DOHH2 (cell line): ENCODE measurements at regions not wholly inside any gene's neighbourhood (a gene's known extent, or its start where the extent isn't known, plus 50 kb on each side); places are given as distances from the start of the nearest gene placed in this dataset.

Source experiments
- H3F3A ChIP-seq: fragments of 200-600 bp; sonication (generic), shearing (Covaris generic); 2 replicates; pipeline ENCODE4 v1.6.0; 2016; ENCODE audit warnings: antibody characterized with exemption, mild to moderate bottlenecking; ENCODE audit not compliant: control insufficient read depth, insufficient read depth
- H3K27ac ChIP-seq: fragments of 200-600 bp; sonication (generic); 2 replicates; pipeline ENCODE4 v1.5.1; 2014; ENCODE audit warnings: low read depth, mild to moderate bottlenecking, low read length, moderate library complexity
- H3K27me3 ChIP-seq: fragments of 200-600 bp; sonication (generic); 2 replicates; pipeline ENCODE4 v1.6.1; 2014; ENCODE audit warnings: mild to moderate bottlenecking, low read length, mixed read lengths; ENCODE audit not compliant: control insufficient read depth
- H3K36me3 ChIP-seq: fragments of 200-600 bp; sonication (generic); 2 replicates; pipeline ENCODE4 v1.6.1; 2014; ENCODE audit warnings: mild to moderate bottlenecking, low read length, moderate library complexity, mixed read lengths; ENCODE audit not compliant: control insufficient read depth
- H3K4me1 ChIP-seq: fragments of 200-600 bp; sonication (generic); 2 replicates; pipeline ENCODE4 v1.6.1; 2014; ENCODE audit warnings: mild to moderate bottlenecking, low read length, mixed read lengths; ENCODE audit not compliant: control insufficient read depth
- H3K4me2 ChIP-seq: fragments of 200-600 bp; sonication (generic); 2 replicates; pipeline ENCODE4 v1.6.0; 2014; ENCODE audit warnings: mild to moderate bottlenecking, low read length, moderate library complexity
- H3K4me3 ChIP-seq: fragments of 200-600 bp; sonication (generic); 2 replicates; pipeline ENCODE4 v1.5.1; 2014; ENCODE audit warnings: mild to moderate bottlenecking, low read length, mixed read lengths
- H3K79me2 ChIP-seq: fragments of 200-600 bp; sonication (generic); 2 replicates; pipeline ENCODE4 v1.6.1; 2014; ENCODE audit warnings: mild to moderate bottlenecking, low read length, mixed read lengths; ENCODE audit not compliant: control insufficient read depth
- H3K9me2 ChIP-seq: fragments of 200-600 bp; sonication (generic); replicated peaks from 2 replicates; pipeline ENCODE4 v1.6.1; 2014; ENCODE audit warnings: mild to moderate bottlenecking, low read length, mixed read lengths; ENCODE audit not compliant: control insufficient read depth
- H3K9me3 ChIP-seq: fragments of 200-600 bp; sonication (generic); 2 replicates; pipeline ENCODE4 v1.6.1; 2014; ENCODE audit warnings: antibody characterized with exemption, low read length, mixed read lengths; ENCODE audit not compliant: control insufficient read depth, insufficient read depth
- H4K20me1 ChIP-seq: fragments of 200-600 bp; sonication (generic); 2 replicates; pipeline ENCODE4 v1.6.0; 2014; ENCODE audit warnings: low read depth, mild to moderate bottlenecking, antibody characterized with exemption, low read length, moderate library complexity; ENCODE audit not compliant: control insufficient read depth, insufficient read depth
- EZH2phosphoT487 ChIP-seq: fragments of 200-600 bp; sonication (generic); IDR thresholded peaks from 2 replicates; pipeline ENCODE4 v1.6.1; 2017; ENCODE audit warnings: borderline replicate concordance, mild to moderate bottlenecking, antibody characterized with exemption, low read length, moderate library complexity, mixed read lengths
- TF ChIP-seq, protein P1 (sequence below): fragments of 200-600 bp; sonication (generic); IDR thresholded peaks from one replicate; pipeline ENCODE4 v1.5.1; 2014; ENCODE audit warnings: antibody characterized with exemption, mild to moderate bottlenecking, low read depth, low read length; ENCODE audit not compliant: poor library complexity, severe bottlenecking

DNA sequence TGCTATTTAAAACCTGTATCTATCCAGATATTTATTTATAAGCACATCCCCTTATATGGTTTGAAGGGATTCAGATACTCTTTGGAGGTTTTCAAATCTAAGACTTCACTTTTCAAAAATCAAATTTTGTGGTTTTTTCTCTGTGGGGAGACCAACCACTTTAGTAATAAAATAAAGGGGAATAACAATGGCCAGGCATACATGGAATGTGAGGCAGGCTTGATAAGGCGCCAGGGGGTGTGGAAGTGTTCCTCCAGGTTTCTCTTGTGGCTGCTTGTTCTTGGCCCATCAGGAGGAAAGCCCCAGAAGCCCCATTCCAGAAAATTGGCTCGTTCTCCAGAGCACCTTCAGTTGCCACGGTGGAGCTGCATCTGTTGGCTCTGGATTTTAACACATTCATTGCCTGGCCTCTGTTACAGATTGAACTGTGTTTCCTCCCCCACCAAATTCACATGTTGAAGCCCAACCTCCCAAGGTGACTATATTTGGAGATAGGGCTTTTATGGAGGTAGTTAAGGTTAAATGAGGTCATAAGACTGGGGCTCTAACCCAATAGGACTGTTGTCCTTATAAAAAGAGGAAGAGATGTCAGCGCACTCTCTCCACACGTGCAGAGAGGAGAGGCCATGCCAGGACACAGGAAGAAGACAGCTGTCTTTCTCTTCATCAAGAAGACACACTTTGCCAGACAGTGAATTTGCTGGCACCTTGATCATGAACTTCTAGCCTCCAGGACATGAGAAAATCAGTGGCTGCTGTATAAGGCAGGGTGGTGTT, 195.9 kb downstream of the TMEM38B start:
- Histone ChIP-seq H4K20me1 (no peaks in the 10 kb centered on the region), H3K36me3 (no peaks in the 10 kb centered on the region), H3K4me2 (no peak overlapping the region), H3K79me2 (no peaks in the 10 kb centered on the region), H3K9me3 (no peaks in the 10 kb centered on the region), H3K4me1 (peaks cover 10% of the 10 kb centered on the region), H3K27me3 (no peaks in the 10 kb centered on the region), H3K9me2 (no peaks in the 10 kb centered on the region), H3F3A (no peaks in the 10 kb centered on the region), H3K4me3 (no peak overlapping the region), H3K27ac (no peak overlapping the region)
- TF ChIP-seq, protein P1, sequence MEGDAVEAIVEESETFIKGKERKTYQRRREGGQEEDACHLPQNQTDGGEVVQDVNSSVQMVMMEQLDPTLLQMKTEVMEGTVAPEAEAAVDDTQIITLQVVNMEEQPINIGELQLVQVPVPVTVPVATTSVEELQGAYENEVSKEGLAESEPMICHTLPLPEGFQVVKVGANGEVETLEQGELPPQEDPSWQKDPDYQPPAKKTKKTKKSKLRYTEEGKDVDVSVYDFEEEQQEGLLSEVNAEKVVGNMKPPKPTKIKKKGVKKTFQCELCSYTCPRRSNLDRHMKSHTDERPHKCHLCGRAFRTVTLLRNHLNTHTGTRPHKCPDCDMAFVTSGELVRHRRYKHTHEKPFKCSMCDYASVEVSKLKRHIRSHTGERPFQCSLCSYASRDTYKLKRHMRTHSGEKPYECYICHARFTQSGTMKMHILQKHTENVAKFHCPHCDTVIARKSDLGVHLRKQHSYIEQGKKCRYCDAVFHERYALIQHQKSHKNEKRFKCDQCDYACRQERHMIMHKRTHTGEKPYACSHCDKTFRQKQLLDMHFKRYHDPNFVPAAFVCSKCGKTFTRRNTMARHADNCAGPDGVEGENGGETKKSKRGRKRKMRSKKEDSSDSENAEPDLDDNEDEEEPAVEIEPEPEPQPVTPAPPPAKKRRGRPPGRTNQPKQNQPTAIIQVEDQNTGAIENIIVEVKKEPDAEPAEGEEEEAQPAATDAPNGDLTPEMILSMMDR: no peak
- TF ChIP-seq EZH2phosphoT487: no peak

DNA sequence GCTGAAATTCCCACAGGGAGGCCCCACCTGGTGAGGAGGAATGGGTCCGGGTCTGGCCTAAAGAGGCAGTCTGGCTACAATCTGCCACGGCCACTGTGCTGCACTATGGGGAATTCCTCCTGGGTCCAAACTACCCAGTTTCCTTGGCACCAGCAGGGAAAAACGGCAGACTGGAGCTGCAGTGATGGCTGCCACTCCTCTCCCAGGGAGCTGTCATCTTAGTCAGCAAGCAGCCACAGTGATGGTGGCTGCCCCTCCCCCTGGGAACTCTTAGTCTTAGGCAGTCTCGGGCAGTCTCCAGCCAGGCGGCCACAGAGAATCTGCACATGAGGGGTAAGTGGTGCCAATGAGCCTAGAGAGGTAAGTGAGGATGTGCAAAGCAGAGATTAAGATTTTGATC, 205.8 kb downstream of the TMEM38B start:
- TF ChIP-seq, protein P1: no peak
- no peak for TF ChIP-seq EZH2phosphoT487
- Histone ChIP-seq H3K27ac (no peak overlapping the region), H3K4me1 (no peaks in the 10 kb centered on the region), H3K79me2 (no peaks in the 10 kb centered on the region), H3F3A (no peaks in the 10 kb centered on the region), H3K4me3 (no peak overlapping the region), H3K36me3 (no peaks in the 10 kb centered on the region), H3K9me2 (no peaks in the 10 kb centered on the region), H3K4me2 (no peak overlapping the region), H4K20me1 (no peaks in the 10 kb centered on the region), H3K27me3 (no peaks in the 10 kb centered on the region), H3K9me3 (no peaks in the 10 kb centered on the region)

DNA sequence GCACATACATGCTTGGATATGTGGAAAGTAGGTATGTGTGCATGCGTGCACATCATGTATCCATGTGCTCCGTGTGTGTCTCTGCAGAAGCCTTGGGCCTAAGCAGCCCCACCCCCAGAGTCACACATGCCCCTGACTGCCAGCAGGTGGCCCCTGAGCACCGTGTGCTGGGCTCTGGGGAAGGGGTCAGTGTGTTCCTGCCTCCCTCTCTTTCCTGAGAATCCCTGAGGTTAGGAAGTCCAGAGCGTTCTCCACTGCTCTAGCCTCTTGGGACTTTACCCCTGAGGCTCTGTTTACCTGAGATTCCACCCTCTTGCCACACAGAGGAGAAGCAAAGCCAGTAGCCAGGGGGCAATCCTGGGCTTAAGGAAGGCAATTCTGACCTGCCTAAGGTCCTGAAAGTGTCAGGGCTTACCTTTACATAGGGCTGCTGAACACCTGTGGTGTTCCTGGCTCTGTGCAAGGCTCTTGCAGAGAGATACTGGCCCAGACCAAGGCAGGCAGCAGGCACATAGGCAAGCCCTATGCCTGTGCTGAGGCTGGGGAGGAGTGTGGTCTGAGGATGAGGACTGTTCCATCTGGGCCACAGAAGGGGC, 207.3 kb downstream of the TMEM38B start:
- H3K27ac ChIP-seq: no peak overlapping the region
- no peaks in the 10 kb centered on the region for H3F3A ChIP-seq
- H3K79me2 ChIP-seq: no peaks in the 10 kb centered on the region
- no peaks in the 10 kb centered on the region for H3K36me3 ChIP-seq
- no peak for TF ChIP-seq EZH2phosphoT487
- TF ChIP-seq, protein P1: peak; percentile 83
- H3K4me1 ChIP-seq: no peaks in the 10 kb centered on the region
- H4K20me1 ChIP-seq: no peaks in the 10 kb centered on the region
- no peaks in the 10 kb centered on the region for H3K9me2 ChIP-seq
- H3K4me2 ChIP-seq: no peak overlapping the region
- no peaks in the 10 kb centered on the region for H3K27me3 ChIP-seq
- H3K9me3 ChIP-seq: no peaks in the 10 kb centered on the region
- no peak overlapping the region for H3K4me3 ChIP-seq
